H9 (cell line): ENCODE measurements at regions not wholly inside any gene's neighbourhood (a gene's known extent, or its start where the extent isn't known, plus 50 kb on each side); places are given as distances from the start of the nearest gene placed in this dataset.

Experiments used
- DNase-seq: peaks from one replicate; pipeline ENCODE4 v3.0.0-alpha.2; 2017
- H2AFZ ChIP-seq: one replicate; pipeline ENCODE4 v1.6.1; 2013; ENCODE audit warnings: mild to moderate bottlenecking, low read length, control low read depth, moderate library complexity
- H2AK5ac ChIP-seq: 2 replicates; pipeline ENCODE4 v1.6.1; 2013; ENCODE audit warnings: low read length, control low read depth, mixed read lengths; ENCODE audit not compliant: insufficient read length
- H2BK120ac ChIP-seq: one replicate; pipeline ENCODE4 v1.6.1; 2013; ENCODE audit warnings: low read depth, mild to moderate bottlenecking, low read length, control low read depth, inconsistent platforms; ENCODE audit not compliant: poor library complexity, severe bottlenecking
- H2BK12ac ChIP-seq: 2 replicates; pipeline ENCODE4 v1.6.1; 2013; ENCODE audit warnings: low read length, control low read depth, mixed read lengths, low read depth; ENCODE audit not compliant: insufficient read length
- H2BK15ac ChIP-seq: 2 replicates; pipeline ENCODE4 v1.6.1; 2013; ENCODE audit warnings: low read depth, low read length, control low read depth
- H2BK20ac ChIP-seq: one replicate; pipeline ENCODE4 v1.6.1; 2013; ENCODE audit warnings: low read depth, mild to moderate bottlenecking, low read length, control low read depth, inconsistent platforms; ENCODE audit not compliant: poor library complexity, severe bottlenecking
- H2BK5ac ChIP-seq: 2 replicates; pipeline ENCODE4 v1.6.1; 2013; ENCODE audit warnings: low read length, control low read depth, mixed read lengths; ENCODE audit not compliant: insufficient read length
- H3K14ac ChIP-seq: 2 replicates; pipeline ENCODE4 v1.6.1; 2013; ENCODE audit warnings: low read length, control low read depth; ENCODE audit not compliant: insufficient read depth
- H3K18ac ChIP-seq: 2 replicates; pipeline ENCODE4 v1.6.1; 2013; ENCODE audit warnings: low read depth, mild to moderate bottlenecking, mixed read lengths, low read length, control low read depth; ENCODE audit not compliant: insufficient read length
- H3K23ac ChIP-seq: 2 replicates; pipeline ENCODE4 v1.6.1; 2013; ENCODE audit warnings: low read length, control low read depth, mixed read lengths, low read depth; ENCODE audit not compliant: insufficient read length
- H3K23me2 ChIP-seq: 2 replicates; pipeline ENCODE4 v1.6.1; 2013; ENCODE audit warnings: low read depth, mild to moderate bottlenecking, mixed read lengths, low read length, control low read depth; ENCODE audit not compliant: insufficient read length, poor library complexity, severe bottlenecking
- H3K27ac ChIP-seq: 2 replicates; pipeline ENCODE4 v1.5.1; 2013; ENCODE audit warnings: low read length, control low read depth, mixed read lengths, low read depth; ENCODE audit not compliant: insufficient read length
- H3K27me3 ChIP-seq: 2 replicates; pipeline ENCODE4 v1.6.1; 2013; ENCODE audit warnings: low read length, control low read depth, inconsistent platforms; ENCODE audit not compliant: insufficient read depth
- H3K4ac ChIP-seq: 2 replicates; pipeline ENCODE4 v1.6.1; 2013; ENCODE audit warnings: low read depth, mild to moderate bottlenecking, control low read depth, inconsistent platforms, low read length, moderate library complexity
- H3K4me1 ChIP-seq: 2 replicates; pipeline ENCODE4 v1.6.1; 2013; ENCODE audit warnings: low read length, control low read depth, inconsistent platforms; ENCODE audit not compliant: insufficient read depth
- H3K4me2 ChIP-seq: 2 replicates; pipeline ENCODE4 v1.6.1; 2013; ENCODE audit warnings: low read length, control low read depth, mixed read lengths; ENCODE audit not compliant: insufficient read length, insufficient read depth
- H3K56ac ChIP-seq: 2 replicates; pipeline ENCODE4 v1.6.1; 2013; ENCODE audit warnings: low read depth, mild to moderate bottlenecking, mixed read lengths, low read length, control low read depth; ENCODE audit not compliant: insufficient read length
- H3K79me1 ChIP-seq: 2 replicates; pipeline ENCODE4 v1.6.1; 2013; ENCODE audit warnings: low read depth, mild to moderate bottlenecking, moderate library complexity, low read length, control low read depth, inconsistent platforms; ENCODE audit not compliant: insufficient read depth, poor library complexity, severe bottlenecking
- H3K79me2 ChIP-seq: 2 replicates; pipeline ENCODE4 v1.6.1; 2013; ENCODE audit warnings: low read length, control low read depth, inconsistent platforms; ENCODE audit not compliant: insufficient read depth
- H3K9ac ChIP-seq: 2 replicates; pipeline ENCODE4 v1.6.1; 2013; ENCODE audit warnings: low read length, control low read depth, mixed read lengths; ENCODE audit not compliant: insufficient read length; ENCODE audit errors: extremely low read depth
- H3K9me3 ChIP-seq: one replicate; pipeline ENCODE4 v1.6.1; 2013; ENCODE audit warnings: low read depth, low read length, inconsistent platforms; ENCODE audit not compliant: control insufficient read depth
- H3T11ph ChIP-seq: one replicate; pipeline ENCODE4 v1.6.1; 2013; ENCODE audit warnings: mild to moderate bottlenecking, low read length, control low read depth, inconsistent platforms
- H4K20me1 ChIP-seq: one replicate; pipeline ENCODE4 v1.6.1; 2013; ENCODE audit not compliant: control insufficient read depth, insufficient read length, insufficient read depth
- H4K5ac ChIP-seq: 2 replicates; pipeline ENCODE4 v1.6.1; 2013; ENCODE audit warnings: low read depth, mild to moderate bottlenecking, mixed read lengths, low read length, control low read depth; ENCODE audit not compliant: insufficient read length
- H4K8ac ChIP-seq: replicated peaks from 2 replicates; pipeline ENCODE4 v1.6.1; 2013; ENCODE audit warnings: low read length, control low read depth, mixed read lengths, low read depth; ENCODE audit not compliant: insufficient read length
- H4K91ac ChIP-seq: 2 replicates; pipeline ENCODE4 v1.6.1; 2013; ENCODE audit warnings: low read depth, mild to moderate bottlenecking, moderate library complexity, mixed read lengths, low read length, control low read depth; ENCODE audit not compliant: insufficient read length
- H3K27ac Mint-ChIP-seq, 3 experiments: 2 replicates in 2 of 3; 3 replicates in 1 of 3; pipeline ENCODE4 v1.8.0; 2020 to 2021; ENCODE audit warnings: mixed read lengths in 3 of 3, mild to moderate bottlenecking in 1 of 3, moderate library complexity in 1 of 3
- H3K27me3 Mint-ChIP-seq: 2 replicates; pipeline ENCODE4 v1.8.0; 2021; ENCODE audit warnings: low read depth, mild to moderate bottlenecking, moderate library complexity, mixed read lengths
- H3K36me3 Mint-ChIP-seq, 3 experiments: 2 replicates in 2 of 3; 3 replicates in 1 of 3; pipeline ENCODE4 v1.8.0; 2020 to 2021; ENCODE audit warnings: low read depth in 3 of 3, mixed read lengths in 3 of 3; ENCODE audit not compliant: insufficient read depth in 1 of 3
- H3K4me1 Mint-ChIP-seq, 2 experiments: 2 replicates each; pipeline ENCODE4 v1.8.0; 2020; ENCODE audit warnings: mixed read lengths in 2 of 2
- H3K4me3 Mint-ChIP-seq, 2 experiments: 2 replicates in 1 of 2; 3 replicates in 1 of 2; pipeline ENCODE4 v1.8.0; 2020 to 2021; ENCODE audit warnings: mild to moderate bottlenecking in 2 of 2, mixed read lengths in 2 of 2, moderate library complexity in 1 of 2
- H3K9me3 Mint-ChIP-seq, 2 experiments: 2 replicates in 1 of 2; 3 replicates in 1 of 2; pipeline ENCODE4 v1.8.0; 2020; ENCODE audit warnings: mild to moderate bottlenecking in 2 of 2, mixed read lengths in 2 of 2, moderate library complexity in 1 of 2
- CTCF ChIP-seq: fragments of 200-600 bp; sonication (generic); conservative IDR thresholded peaks from 3 replicates; pipeline ENCODE4 v1.8.0; 2021; ENCODE audit warnings: antibody characterized with exemption, mild to moderate bottlenecking
- WGBS: extraction: QIAGEN DNeasy Blood & Tissue Kit; methylation state at CpG from one replicate; pipeline ENCODE4 v1.1.7; 2013; ENCODE audit warnings: missing lambda C conversion rate, low lambda C conversion rate, mixed read lengths; ENCODE audit not compliant: insufficient read length; ENCODE audit errors: extremely low coverage; 5-methylcytosine and 5-hydroxymethylcytosine counted together

- TF ChIP-seq CTCF = no peak
- Histone ChIP-seq H2BK12ac (no peak overlapping the region), H3K14ac (no peak overlapping the region), H4K8ac (no peak overlapping the region), H4K5ac (no peak overlapping the region), H3K23ac (no peak overlapping the region), H3K4ac (no peak overlapping the region), H3K4me1 (no peaks in the 10 kb centered on the region), H2BK120ac (no peak overlapping the region), H3K27ac (no peak overlapping the region), H3K4me2 (no peak overlapping the region), H3K18ac (no peak overlapping the region), H3K79me1 (no peaks in the 10 kb centered on the region), H2BK5ac (no peak overlapping the region), H3K9me3 (no peaks in the 10 kb centered on the region), H3K9ac (no peak overlapping the region), H2BK15ac (no peak overlapping the region), H2AFZ (no peak overlapping the region), H3K79me2 (no peaks in the 10 kb centered on the region), H2BK20ac (no peak overlapping the region), H2AK5ac (no peak overlapping the region), H3K27me3 (no peaks in the 10 kb centered on the region), H4K20me1 (no peaks in the 10 kb centered on the region), H4K91ac (no peak overlapping the region), H3K56ac (no peak overlapping the region), H3T11ph (no peak overlapping the region), H3K23me2 (no peaks in the 10 kb centered on the region)
- WGBS = 100% methylated on average over 2 of the region's 5 CpGs
- no peak overlapping the region for H3K4me3 Mint-ChIP-seq
- H3K36me3 Mint-ChIP-seq = no peaks in the 10 kb centered on the region
- DNase-seq = no peak
- no peak overlapping the region; a peak in 1 of 7 replicates for H3K27ac Mint-ChIP-seq
- H3K27me3 Mint-ChIP-seq = peaks cover 3% of the 10 kb centered on the region; the same call in 1 of the 2 replicates
- H3K9me3 Mint-ChIP-seq = no peaks in the 10 kb centered on the region; a peak in 1 of 5 replicates
- H3K4me1 Mint-ChIP-seq = no peaks in the 10 kb centered on the region
Observed at GRCh38 chr15:87686339-87686738, 570.2 kb downstream of the NTRK3 start.
